Osteocyte (in vitro differentiated cells): ENCODE measurements at regions not wholly inside any gene's neighbourhood (a gene's known extent, or its start where the extent isn't known, plus 50 kb on each side); places are given as distances from the start of the nearest gene placed in this dataset.

Experiments used
- DNase-seq: peaks from one replicate; pipeline ENCODE4 v3.0.0; 2021; ENCODE audit warnings: mixed read lengths; ENCODE audit not compliant: unreplicated experiment; ENCODE audit errors: extremely low spot score
- H3K27ac Mint-ChIP-seq: one replicate; pipeline ENCODE4 v1.8.0; 2021; ENCODE audit warnings: mild to moderate bottlenecking, mixed read lengths; ENCODE audit not compliant: unreplicated experiment
- H3K27me3 Mint-ChIP-seq: one replicate; pipeline ENCODE4 v1.8.0; 2021; ENCODE audit warnings: mixed read lengths; ENCODE audit not compliant: unreplicated experiment
- H3K36me3 Mint-ChIP-seq: one replicate; pipeline ENCODE4 v1.8.0; 2021; ENCODE audit warnings: mixed read lengths; ENCODE audit not compliant: unreplicated experiment
- H3K4me1 Mint-ChIP-seq: one replicate; pipeline ENCODE4 v1.8.0; 2021; ENCODE audit warnings: mixed read lengths; ENCODE audit not compliant: unreplicated experiment
- H3K4me3 Mint-ChIP-seq: one replicate; pipeline ENCODE4 v1.8.0; 2021; ENCODE audit warnings: mild to moderate bottlenecking, moderate library complexity, mixed read lengths; ENCODE audit not compliant: unreplicated experiment
- H3K9me3 Mint-ChIP-seq: one replicate; pipeline ENCODE4 v1.8.0; 2021; ENCODE audit warnings: mixed read lengths; ENCODE audit not compliant: unreplicated experiment
- TF ChIP-seq, protein P1 (sequence below): fragments of 200-600 bp; sonication (generic); IDR thresholded peaks from 2 replicates; pipeline ENCODE4 v1.5.0; 2021; ENCODE audit warnings: antibody characterized with exemption, mild to moderate bottlenecking, moderate library complexity

DNA sequence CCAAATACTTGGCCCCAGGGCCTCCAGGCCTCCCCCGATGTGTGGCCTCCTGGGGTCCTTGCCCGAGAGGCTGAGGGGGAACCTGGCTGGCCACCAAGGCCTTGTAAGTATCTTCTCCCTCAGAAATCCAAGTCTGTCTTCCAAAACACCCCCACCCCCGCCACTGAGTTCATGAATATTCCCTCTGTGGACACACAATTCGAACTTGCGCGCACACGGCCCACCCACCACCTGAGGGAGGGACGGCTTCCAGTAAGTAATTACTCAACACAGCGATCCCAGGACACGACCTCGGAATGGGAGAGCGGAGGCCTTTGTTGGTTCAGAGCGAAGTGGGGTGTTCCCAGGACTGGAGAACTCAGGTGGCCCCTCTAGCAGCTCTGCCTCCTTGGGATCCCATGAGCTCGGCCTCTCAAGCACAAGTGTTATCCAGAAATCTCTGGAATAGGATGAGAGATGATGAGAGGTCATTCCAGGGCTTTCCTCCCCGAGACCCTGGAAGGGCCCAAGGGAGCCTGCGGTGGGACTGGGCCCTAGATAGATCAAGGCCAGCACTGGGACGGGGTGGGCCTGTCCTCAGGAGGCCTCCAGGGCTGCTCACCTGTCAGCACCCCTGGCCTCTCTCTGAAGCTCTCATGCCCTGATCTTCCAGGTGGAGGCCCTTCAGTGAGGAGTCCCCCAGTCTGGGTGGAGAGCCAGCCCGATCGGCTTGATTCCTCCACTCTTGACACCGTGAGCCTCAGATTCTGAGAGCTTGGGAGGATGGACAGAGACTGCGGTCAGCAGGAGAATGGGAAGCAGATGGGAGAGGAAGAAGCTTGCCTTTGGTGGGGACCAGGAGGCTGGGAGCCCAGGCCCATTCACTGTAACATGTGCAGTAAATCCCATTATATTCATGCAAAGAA lies 219.0 kb upstream of the RTL1 start:
- Mint-ChIP-seq H3K27me3 (no peaks in the 10 kb centered on the region), H3K4me3 (no peak overlapping the region), H3K4me1 (peaks cover 21% of the 10 kb centered on the region), H3K9me3 (no peaks in the 10 kb centered on the region), H3K27ac (no peak overlapping the region), H3K36me3 (no peaks in the 10 kb centered on the region)
- TF ChIP-seq, protein P1, sequence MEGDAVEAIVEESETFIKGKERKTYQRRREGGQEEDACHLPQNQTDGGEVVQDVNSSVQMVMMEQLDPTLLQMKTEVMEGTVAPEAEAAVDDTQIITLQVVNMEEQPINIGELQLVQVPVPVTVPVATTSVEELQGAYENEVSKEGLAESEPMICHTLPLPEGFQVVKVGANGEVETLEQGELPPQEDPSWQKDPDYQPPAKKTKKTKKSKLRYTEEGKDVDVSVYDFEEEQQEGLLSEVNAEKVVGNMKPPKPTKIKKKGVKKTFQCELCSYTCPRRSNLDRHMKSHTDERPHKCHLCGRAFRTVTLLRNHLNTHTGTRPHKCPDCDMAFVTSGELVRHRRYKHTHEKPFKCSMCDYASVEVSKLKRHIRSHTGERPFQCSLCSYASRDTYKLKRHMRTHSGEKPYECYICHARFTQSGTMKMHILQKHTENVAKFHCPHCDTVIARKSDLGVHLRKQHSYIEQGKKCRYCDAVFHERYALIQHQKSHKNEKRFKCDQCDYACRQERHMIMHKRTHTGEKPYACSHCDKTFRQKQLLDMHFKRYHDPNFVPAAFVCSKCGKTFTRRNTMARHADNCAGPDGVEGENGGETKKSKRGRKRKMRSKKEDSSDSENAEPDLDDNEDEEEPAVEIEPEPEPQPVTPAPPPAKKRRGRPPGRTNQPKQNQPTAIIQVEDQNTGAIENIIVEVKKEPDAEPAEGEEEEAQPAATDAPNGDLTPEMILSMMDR: no peak
- peak; percentile 62 for DNase-seq

DNA sequence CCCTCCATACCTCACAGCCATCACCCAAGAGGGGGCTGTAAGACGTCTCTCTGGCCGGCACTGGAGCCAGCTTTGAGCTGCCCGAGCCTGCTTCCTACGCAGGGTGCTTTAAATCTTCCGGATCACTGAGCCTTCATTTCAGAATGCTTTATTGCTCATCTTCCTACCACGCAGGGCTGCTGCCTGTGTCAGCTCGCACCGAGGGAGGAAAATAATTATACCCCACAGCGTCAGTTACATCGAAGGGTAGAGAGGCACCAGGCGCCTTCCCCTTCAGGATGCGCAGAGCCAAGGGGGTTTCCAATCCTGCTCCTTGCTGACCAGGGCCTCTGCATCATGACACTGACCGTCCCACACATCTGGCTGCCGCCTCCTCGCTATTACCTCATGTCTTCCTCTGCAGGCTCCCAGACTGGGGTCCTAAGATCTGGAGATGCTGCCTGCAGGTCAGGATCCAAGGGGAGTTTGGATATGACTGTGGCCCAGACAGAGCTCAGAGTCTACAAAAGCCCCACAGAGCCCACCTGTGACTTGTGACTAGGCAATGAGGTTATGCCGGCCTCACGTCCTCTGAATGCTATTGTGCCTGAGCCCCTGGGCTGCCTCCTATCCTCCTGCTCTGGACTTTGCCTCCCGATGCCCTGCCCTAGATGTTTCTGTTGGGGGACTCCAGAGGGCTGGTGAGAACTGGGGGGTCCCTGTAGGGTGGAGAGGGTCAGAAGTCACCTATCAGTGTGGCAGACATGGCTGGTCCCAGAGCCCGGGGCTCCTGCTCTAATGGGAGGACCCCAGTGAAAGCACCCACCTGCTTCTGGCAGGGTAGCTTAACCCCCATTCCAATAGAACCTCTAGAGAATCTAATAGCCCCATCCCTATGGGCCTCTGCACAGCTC lies 220.3 kb upstream of the RTL1 start:
- Mint-ChIP-seq H3K4me3 (no peak overlapping the region), H3K27me3 (peaks cover 10% of the 10 kb centered on the region), H3K9me3 (no peaks in the 10 kb centered on the region), H3K4me1 (peaks cover 21% of the 10 kb centered on the region), H3K27ac (no peak overlapping the region), H3K36me3 (no peaks in the 10 kb centered on the region)
- TF ChIP-seq, protein P1: no peak
- DNase-seq: peak; percentile 72

- peaks cover 13% of the 10 kb centered on the region for H3K4me1 Mint-ChIP-seq
- H3K27me3 Mint-ChIP-seq: peaks cover 14% of the 10 kb centered on the region
- no peak overlapping the region for H3K4me3 Mint-ChIP-seq
- H3K27ac Mint-ChIP-seq: no peak overlapping the region
- TF ChIP-seq, protein P1: no peak
- H3K9me3 Mint-ChIP-seq: no peaks in the 10 kb centered on the region
- H3K36me3 Mint-ChIP-seq: no peaks in the 10 kb centered on the region
- DNase-seq: peak; percentile 51
Observed at GRCh38 chr14:101124815-101125214, 221.3 kb upstream of the RTL1 start.

GRCh38 chr14:101125313-101125712 lies 221.8 kb upstream of the RTL1 start:
- Mint-ChIP-seq H3K9me3 (no peaks in the 10 kb centered on the region), H3K27me3 (peaks cover 19% of the 10 kb centered on the region)

More at GRCh38 chr14:101125313-101125712, 221.8 kb upstream of the RTL1 start:
- Mint-ChIP-seq H3K36me3 (no peaks in the 10 kb centered on the region), H3K4me1 (peaks cover 9% of the 10 kb centered on the region), H3K4me3 (no peak overlapping the region), H3K27ac (no peak overlapping the region)
- peak; percentile 46 for DNase-seq
- TF ChIP-seq, protein P1: no peak
